ENCODE measurements at regions not wholly inside any gene's neighbourhood (a gene's known extent, or its start where the extent isn't known, plus 50 kb on each side); places are given as distances from the start of the nearest gene placed in this dataset.

DNA sequence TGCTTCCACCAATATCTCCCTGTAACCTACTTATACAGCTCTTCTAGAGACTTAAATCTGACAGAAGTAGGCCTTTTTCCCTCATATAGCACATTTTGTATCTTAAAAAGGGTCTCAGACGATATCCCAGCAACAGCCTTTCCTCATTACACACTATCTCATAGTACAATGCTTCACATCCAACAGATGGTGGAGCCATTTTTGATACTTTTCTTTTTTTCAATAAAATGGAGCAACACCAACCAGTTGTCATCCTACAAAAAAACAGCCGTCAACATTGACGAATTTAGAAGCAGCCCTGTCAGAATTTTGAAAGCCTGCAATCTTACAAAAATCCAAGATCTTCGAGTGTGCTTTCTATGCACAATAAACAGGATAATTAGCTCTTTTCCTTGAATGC is 145.9 kb upstream of the NEBL start:
- TF ChIP-seq, protein P1, sequence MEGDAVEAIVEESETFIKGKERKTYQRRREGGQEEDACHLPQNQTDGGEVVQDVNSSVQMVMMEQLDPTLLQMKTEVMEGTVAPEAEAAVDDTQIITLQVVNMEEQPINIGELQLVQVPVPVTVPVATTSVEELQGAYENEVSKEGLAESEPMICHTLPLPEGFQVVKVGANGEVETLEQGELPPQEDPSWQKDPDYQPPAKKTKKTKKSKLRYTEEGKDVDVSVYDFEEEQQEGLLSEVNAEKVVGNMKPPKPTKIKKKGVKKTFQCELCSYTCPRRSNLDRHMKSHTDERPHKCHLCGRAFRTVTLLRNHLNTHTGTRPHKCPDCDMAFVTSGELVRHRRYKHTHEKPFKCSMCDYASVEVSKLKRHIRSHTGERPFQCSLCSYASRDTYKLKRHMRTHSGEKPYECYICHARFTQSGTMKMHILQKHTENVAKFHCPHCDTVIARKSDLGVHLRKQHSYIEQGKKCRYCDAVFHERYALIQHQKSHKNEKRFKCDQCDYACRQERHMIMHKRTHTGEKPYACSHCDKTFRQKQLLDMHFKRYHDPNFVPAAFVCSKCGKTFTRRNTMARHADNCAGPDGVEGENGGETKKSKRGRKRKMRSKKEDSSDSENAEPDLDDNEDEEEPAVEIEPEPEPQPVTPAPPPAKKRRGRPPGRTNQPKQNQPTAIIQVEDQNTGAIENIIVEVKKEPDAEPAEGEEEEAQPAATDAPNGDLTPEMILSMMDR (IDR thresholded peaks at IDR 0.05) = no peak
- TF ChIP-seq POLR2AphosphoS5 (IDR thresholded peaks at IDR 0.05) = no peak
